GM20431 (cell line): ENCODE measurements at regions not wholly inside any gene's neighbourhood (a gene's known extent, or its start where the extent isn't known, plus 50 kb on each side); places are given as distances from the start of the nearest gene placed in this dataset.
"Not testable (repeated sequence)": the region's sequence is repeated elsewhere in the genome, so short reads cannot be mapped to it uniquely, and the experiment has no call there.

Experiments
- in situ Hi-C: fragments of 300-500 bp; cut with MseI, MboI; formaldehyde crosslinking; loops from one replicate; pipeline ENCODE4 v1.15.0; 2020; ENCODE audit warnings: low sequenced_read_pairs; ENCODE audit not compliant: unreplicated experiment

DNA sequence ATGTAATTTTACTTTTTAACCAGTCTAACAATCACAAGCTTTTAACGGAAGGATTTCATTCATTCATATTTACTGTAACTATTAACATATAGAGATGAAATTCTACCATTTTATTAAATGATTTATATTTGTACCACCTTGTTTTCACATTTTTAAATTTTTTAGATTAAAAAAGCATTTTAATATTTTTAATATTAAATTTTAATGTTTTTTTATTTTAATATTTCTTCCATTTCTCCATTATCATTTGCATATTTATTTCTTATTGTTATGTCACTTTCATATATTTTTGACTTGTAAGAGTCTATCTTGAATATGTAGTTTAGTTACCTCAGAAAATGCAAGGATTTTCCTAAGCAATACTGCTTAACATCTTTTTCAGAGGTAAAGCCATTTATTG lies 1034.0 kb upstream of the PTPRD start:
- in situ Hi-C loops, result no loop called here

DNA sequence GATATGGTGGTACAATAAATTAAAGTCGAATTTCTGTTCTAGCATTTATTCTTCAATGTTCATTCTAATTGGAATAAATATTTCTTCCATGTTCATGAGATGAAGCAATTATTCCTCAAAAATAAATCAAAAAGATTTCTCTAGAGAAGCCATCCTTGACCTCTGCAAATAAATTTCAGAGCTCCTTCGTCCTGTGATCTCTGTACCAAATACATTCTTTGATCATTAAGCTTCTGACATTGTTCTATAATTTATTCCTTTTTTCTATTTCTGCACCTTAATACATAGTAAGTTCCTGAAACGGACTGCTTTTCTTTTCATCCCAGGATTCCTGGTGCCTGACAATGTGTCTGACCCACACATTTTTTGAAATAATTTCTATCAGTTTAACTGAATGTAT lies 1039.3 kb upstream of the TYRP1 start:
- in situ Hi-C loops, result no loop called here

- in situ Hi-C loops, result no loop called here
These were observed 1029.3 kb upstream of the TYRP1 start for GRCh38 chr9:11663913-11664312.

- in situ Hi-C loops, result no loop called here
These were observed 1016.4 kb upstream of the TYRP1 start for GRCh38 chr9:11676821-11677220.

GRCh38 chr9:11686733-11687132 lies 1006.5 kb upstream of the TYRP1 start:
- in situ Hi-C loops, result no loop called here

- in situ Hi-C loops, result no loop called here
These were observed 996.1 kb upstream of the TYRP1 start for GRCh38 chr9:11697126-11697525.

GRCh38 chr9:11701706-11702105 lies 991.5 kb upstream of the TYRP1 start:
- in situ Hi-C loops, result no loop called here

DNA sequence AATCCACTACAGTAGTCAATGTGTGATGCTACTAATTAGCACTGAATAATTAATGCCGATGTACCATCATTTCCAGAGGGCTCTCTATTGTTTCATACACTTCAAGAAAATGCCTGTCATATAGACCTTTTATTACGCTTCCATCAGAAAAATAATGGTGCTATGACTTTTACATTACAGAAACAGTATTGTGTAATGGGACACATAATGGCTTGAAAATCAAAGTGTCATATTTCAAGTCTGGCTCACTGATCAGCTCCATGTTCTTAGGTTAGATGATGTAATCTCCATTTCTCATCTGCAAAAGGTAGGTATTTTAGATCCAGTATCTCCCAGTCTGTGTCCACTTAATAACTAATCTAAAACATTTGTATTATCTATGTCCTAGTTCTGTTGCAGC lies 990.6 kb upstream of the TYRP1 start:
- in situ Hi-C loops, result no loop called here

GRCh38 chr9:11704198-11704597 lies 989.0 kb upstream of the TYRP1 start:
- in situ Hi-C loops, result not testable (repeated sequence)

DNA sequence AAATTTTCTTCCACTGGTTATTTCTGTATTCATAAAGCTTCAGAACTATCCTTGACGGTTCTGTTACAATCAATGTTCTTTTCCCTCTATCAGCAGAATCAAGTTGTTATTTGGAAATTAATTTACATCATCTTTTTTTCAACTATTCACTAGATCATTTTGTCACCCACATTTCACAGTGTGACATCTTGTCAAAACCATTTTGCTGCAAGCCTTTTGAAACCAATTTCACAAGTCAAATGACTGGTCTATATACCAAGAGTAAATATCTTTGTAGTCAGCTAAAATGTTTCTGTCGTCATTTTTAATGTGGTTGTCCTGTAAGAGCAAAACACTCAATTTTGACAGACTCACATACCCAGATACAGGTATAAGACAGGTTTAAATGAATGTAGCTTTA lies 984.3 kb upstream of the TYRP1 start:
- in situ Hi-C loops, result no loop called here

DNA sequence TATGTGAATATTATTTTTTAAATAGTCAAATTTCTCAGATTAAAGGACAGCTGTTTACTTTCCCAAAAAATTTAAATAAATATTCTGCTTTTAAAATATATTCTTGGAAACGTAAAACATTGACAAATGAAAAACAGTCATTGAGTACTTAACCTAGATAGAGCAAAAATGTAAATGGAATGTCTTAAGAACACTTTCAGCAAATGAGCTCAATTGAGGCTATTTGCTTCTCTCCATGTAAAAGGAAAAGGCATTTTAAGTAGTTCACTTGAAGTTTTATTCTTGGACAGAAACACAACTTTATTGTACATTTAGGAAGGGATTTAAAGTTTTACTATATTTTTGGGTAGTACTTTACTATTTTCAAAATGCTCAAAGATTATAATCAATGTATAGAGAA lies 983.6 kb upstream of the TYRP1 start:
- in situ Hi-C loops, result no loop called here

DNA sequence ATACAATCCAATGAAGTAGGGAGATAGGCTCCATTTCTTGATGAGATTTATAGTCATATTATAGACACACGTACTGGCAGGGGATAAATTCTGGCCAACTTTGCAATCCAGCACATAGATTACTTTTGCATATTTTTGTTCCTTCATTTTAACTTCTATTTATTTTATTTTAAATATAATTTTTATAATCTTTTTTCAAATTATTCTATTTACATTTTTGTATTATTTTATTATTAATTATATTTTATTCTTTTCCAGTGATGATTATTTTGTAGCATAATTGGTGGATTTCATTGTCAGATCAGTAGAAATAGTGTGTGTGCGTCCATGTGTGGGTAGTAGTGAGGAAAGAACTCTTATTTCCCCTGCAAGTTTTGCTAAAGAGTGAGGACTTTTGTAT lies 980.1 kb upstream of the TYRP1 start:
- in situ Hi-C loops, result no loop called here

GRCh38 chr9:11722957-11723356 lies 970.2 kb upstream of the TYRP1 start:
- in situ Hi-C loops, result no loop called here

- in situ Hi-C loops, result no loop called here
These were observed 966.5 kb upstream of the TYRP1 start for GRCh38 chr9:11726659-11727058.

DNA sequence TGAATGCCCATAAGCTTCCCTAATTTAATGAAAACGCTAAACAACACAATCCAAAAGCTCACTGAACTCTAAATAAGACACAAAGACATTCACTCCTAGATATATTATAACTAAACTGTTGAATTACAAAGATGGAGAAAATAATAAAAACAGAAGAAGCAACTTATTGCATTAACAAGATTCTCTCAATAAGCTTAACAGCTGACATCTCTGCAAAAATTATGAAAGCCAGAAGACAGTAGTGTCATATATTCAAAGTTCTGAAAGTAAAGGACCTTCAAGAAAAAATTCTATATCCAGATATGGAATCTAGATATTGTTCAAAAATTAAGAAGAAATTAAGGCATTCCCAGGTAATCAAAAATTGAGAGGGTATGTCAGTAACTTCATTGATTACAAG lies 957.8 kb upstream of the TYRP1 start:
- in situ Hi-C loops, result no loop called here

DNA sequence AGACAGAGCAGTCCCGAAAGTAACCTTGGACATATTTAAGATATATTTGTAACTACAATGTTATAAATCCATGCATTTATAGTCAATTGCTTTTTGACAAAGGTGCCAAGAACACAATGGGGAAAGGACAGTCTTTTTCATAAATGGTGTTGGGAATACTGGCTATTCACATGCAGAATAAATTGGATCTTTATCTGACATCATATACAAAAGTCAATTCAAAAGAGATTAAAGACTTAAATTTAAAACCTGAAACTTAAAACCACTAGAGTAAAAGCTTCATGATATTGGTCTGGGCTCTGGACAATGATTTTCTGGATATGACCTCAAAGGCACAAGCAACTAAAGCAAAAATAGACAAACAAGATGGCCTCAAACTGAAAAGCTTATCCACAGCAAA lies 950.7 kb upstream of the TYRP1 start:
- in situ Hi-C loops, result no loop called here

DNA sequence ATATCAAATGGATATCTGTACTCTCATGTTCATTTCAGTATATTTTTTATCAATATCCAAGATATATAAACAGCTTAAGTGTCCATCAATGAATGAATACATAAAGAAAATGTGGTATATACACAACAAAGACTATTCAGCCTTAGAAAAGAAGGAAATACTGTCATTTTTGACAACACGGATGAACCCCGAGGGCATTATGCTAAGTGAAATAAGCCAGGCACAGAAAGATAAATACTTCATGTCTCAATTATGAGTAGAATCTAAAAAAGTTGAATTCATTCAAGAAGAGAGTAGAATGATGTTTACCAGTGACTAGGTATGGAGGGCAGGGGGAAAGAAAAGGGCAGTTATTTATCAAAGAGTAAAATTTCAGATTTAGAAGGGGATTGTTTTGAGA lies 949.8 kb upstream of the TYRP1 start:
- in situ Hi-C loops, result no loop called here

GRCh38 chr9:11749396-11749795 lies 943.8 kb upstream of the TYRP1 start:
- in situ Hi-C loops, result no loop called here

DNA sequence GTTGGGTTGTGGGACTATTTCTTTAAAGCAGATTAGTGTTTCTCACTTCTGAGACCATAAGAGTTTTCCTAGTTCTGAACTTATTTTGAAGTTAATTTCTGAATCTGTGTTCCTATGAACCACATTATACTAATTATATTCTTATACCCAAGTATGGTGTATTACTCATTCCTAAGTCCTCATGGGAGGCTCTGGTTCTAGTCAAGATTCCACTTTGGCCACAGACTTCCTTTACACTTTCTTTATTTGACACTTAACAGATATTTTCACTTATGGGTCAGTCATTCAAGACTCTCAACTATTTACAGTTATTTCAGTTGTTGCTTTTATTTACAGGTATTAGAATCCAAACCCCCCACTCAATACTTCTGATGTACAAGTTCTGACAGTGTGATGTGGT lies 937.2 kb upstream of the TYRP1 start:
- in situ Hi-C loops, result no loop called here

DNA sequence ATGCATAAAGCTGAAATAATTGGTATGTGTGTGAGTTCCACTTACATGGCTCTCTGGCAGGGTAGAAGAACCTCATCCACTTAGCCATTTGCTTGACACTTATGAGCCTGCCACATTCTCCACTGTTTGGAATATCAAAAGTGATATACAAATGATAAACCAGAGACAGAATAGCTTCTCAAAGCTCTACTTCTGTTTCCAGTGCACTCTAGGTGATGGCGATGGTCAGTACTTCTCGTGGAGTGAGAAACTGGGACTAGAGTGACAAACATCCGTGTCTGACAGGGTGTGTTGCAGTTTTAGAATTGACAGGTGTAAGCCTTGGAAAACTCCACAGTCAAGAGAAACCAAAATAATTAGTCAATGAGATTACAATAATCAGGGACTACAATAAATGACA lies 935.8 kb upstream of the TYRP1 start:
- in situ Hi-C loops, result no loop called here

- in situ Hi-C loops, result no loop called here
These were observed 935.2 kb upstream of the TYRP1 start for GRCh38 chr9:11758016-11758415.

- in situ Hi-C loops, result no loop called here
These were observed 913.2 kb upstream of the TYRP1 start for GRCh38 chr9:11779971-11780370.

GRCh38 chr9:11792870-11793269 lies 900.3 kb upstream of the TYRP1 start:
- in situ Hi-C loops, result no loop called here
